ENCODE measurements at regions not wholly inside any gene's neighbourhood (a gene's known extent, or its start where the extent isn't known, plus 50 kb on each side); places are given as distances from the start of the nearest gene placed in this dataset.

GRCh38 chr2:510839-511238, 166.4 kb downstream of the TMEM18 start:
- DNase-seq (ENCODE audit: low read depth in 3 of 3), result no peak

DNA sequence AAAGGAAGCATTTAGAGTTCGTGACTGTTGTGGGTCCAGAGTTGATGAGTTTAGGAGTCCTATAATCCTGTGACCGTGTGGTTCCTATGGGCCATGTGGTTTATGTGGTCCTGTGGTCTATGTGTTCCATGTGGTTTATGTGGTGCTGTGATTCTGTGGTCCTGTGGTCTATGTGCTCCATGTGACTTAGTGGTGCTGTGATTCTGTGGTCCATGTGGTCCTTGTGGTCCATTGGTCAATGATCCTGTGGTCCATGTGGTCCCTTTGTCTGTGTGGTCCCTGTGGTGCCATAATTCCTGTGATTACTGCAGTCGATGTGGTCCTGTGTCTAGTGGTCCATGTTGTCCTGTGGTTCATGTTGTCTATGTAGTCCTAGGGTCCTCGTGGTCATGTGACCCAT, 167.3 kb downstream of the TMEM18 start:
- no peak for DNase-seq (ENCODE audit: low read depth in 3 of 3)

GRCh38 chr2:508121-508520, 169.1 kb downstream of the TMEM18 start:
- no peak for DNase-seq (ENCODE audit: low read depth in 3 of 3)

DNA sequence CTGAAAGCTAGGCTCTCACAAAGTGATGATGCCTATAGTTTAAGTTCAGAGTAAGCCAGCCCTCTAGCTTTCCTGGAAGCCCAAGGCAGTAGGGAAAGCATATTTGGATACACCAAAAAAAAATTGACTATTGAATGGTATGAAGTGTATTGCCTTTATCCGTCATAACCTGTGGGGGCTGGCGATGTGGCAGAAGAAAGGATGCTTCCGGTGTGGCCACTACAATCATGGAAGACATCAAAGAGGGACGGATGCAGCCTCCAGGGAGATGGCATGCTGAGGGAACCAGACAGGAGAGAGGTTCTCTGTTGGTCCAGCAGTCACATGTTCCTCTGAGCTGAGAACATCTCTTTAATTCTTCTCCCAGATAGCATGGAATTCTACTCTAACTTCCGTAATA, 170.3 kb downstream of the TMEM18 start:
- DNase-seq (ENCODE audit: low read depth in 3 of 3), result no peak

DNA sequence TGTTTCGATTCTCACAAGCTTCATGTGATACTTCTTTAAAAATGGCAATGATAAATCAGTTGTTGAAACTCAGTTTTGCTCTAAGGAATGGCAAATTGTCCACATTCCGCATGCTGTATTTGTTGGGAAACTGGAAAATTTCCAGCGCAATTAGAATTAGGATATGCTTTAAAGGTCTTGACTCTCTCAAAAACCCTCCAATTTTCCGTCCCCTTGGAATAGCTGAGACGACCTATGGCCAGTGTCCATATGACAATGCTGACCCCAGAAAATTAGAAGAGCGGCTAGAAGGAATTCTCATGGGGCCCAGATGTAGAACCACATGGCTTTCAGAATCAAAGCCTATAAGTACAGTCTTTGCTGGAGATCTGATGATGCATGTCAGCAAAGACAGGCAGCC, 170.8 kb downstream of the TMEM18 start:
- DNase-seq (ENCODE audit: low read depth in 3 of 3), result no peak

DNA sequence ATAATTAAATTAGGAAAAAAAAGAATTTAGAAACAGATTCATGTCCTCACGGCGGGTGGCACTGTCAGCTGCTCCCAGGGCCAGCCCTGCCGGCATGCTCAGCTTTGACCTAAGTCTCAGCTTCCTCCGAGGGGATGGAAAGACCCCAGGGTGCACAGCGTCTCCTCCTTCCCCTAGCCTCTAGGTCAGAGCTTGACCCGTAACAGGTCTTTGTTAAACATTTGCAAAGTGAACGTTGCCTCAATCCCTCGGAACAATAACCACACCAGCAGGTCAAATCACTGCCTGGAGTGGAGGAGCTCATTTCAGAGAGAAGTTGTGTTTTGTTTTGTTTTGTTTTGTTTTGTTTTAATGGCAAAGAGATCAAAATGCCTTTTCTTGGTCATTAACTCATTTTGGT, 171.3 kb downstream of the TMEM18 start:
- DNase-seq (ENCODE audit: low read depth in 3 of 3), result no peak

DNA sequence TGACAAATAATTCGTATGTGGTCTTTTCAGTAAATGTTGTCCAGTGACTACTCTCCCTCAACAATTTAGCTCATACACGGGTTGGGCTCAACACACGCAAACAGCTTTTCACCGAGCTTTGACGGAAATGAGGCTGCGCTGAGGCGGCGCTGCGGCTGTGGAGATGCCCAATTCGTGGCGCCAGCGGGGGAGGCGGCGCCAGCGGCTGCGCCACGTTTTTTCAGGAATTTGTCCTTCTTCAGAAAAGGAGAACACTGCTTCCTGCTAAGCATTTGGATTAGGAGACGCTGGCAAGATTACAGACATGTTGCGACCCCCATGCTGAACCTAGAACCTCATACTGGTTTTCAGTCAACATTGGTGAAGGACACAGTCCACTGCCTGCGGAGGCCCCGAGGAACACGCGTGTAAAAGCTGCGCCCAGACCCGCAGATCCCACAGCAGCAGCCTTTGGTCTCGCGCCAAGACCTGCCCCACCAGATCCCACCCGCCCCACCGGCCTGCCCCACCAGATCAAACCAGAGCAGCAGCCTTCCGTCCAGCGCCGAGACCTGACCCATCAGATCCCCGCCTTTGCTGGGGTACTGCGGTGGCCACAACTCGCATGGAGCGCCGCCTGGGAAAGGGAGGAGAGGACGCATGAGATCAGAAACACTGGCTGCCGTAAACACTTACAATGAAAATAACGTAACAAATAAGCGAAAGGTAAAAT, 173.8 kb downstream of the TMEM18 start:
- DNase-seq (ENCODE audit: low read depth in 3 of 3), result no peak

DNA sequence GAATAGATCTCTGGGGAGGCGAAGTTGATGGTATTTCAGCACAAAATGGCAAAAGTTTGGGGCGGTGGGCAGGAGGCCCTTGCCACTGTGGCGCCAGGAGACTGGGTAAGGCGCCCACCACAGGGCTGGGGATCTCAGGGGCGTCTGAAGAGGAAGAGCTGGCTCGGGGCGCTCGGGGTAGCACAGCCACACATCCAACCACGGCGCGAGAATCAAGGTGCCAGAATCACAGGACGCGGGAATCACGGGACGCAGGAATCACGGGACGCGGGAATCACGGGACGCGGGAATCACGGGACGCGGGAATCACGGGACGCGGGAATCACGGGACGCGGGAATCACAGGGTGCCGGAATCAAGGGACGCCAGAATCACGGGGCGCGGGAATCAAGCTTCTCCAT, 174.4 kb downstream of the TMEM18 start:
- no peak for DNase-seq (ENCODE audit: low read depth in 3 of 3)

- no peak for DNase-seq (ENCODE audit: low read depth in 3 of 3)
These were observed 175.5 kb downstream of the TMEM18 start for GRCh38 chr2:501667-502066.

DNA sequence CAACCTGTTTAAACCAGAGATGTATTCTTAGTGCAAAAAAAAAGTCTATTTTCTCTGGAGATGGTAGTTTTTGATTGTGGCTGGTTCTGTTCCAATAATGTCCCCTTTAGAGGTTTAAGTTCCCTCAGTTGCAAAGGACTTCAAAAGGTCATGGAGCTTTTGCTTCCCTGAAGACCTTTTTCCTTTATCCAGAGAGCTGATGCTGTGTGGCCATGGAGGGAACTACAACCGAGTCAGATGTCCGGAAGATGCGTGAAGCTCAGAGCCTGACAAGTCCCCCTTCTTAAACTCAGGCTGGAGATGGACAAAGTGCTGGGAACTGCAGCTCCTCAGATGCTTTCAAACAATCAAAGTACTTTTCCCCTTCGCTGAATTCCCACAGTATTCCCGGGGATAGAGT, 176.1 kb downstream of the TMEM18 start:
- DNase-seq (ENCODE audit: low read depth in 3 of 3), result no peak

DNA sequence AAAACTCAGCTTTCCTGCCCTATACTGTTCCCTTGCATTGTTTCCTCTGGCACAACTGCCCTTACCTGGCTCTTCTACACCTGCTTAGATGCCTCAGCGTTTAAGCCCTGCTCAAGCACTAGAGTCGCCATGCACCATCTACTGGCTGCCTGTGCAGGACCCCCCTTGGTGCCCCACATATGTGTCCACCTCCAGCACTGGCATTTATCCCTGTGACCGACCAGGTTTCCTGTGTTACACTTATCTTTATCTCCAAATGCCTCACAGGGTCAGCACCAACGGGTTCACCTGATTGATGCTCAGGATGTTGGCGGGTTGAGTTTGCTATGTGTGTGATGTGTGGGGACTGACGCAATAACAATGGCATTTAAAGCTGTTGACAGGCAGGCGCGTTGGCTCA, 177.5 kb downstream of the TMEM18 start:
- no peak for DNase-seq (ENCODE audit: low read depth in 3 of 3)

GRCh38 chr2:498493-499178, 178.6 kb downstream of the TMEM18 start:
- DNase-seq (ENCODE audit: low read depth in 3 of 3), result no peak

GRCh38 chr2:497770-498492, 179.3 kb downstream of the TMEM18 start:
- no peak for DNase-seq (ENCODE audit: low read depth in 3 of 3)

DNA sequence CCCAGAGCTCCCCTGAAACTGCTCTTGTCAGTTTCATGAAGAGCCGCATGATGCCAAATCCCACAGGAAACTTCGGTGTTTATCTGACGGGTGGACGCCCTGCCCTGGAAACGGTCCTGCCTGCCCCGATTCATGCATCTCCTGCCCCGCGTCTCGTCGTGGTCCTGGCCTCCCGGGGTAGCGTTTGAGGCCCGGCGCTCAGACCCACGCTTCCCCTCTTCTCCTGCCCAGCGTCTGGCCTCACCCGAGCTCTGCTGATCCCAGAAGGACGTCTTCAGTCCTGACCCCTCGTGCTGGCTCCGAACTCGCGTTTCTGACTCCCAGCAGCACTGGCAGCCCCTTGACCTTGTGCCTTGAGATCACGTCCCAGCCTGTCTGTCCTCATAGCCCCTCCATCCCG, 180.5 kb downstream of the TMEM18 start:
- DNase-seq (ENCODE audit: low read depth in 3 of 3), result no peak

GRCh38 chr2:495745-496275, 181.4 kb downstream of the TMEM18 start:
- no peak for DNase-seq (ENCODE audit: low read depth in 3 of 3)

- DNase-seq (ENCODE audit: low read depth in 3 of 3), result no peak
These were observed 182.4 kb downstream of the TMEM18 start for GRCh38 chr2:494853-495252.

GRCh38 chr2:493228-493627, 184.0 kb downstream of the TMEM18 start:
- DNase-seq (ENCODE audit: low read depth in 3 of 3), result no peak

GRCh38 chr2:492178-492577, 185.0 kb downstream of the TMEM18 start:
- no peak for DNase-seq (ENCODE audit: low read depth in 3 of 3)

GRCh38 chr2:489838-490237, 187.4 kb downstream of the TMEM18 start:
- DNase-seq (ENCODE audit: low read depth in 3 of 3), result no peak

GRCh38 chr2:489084-489483, 188.1 kb downstream of the TMEM18 start:
- DNase-seq (ENCODE audit: low read depth in 3 of 3), result no peak

- DNase-seq (ENCODE audit: low read depth in 3 of 3), result no peak
These were observed 189.8 kb downstream of the TMEM18 start for GRCh38 chr2:487186-488079.

GRCh38 chr2:486371-486770, 190.8 kb downstream of the TMEM18 start:
- DNase-seq (ENCODE audit: low read depth in 3 of 3), result no peak

Data from stimulated activated CD4-positive, alpha-beta T cell treated with anti-CD3 and anti-CD28 coated beads, TNF-alpha, amount 100 ng/mL, for 24 hours (primary cell).